ENCODE measurements at regions not wholly inside any gene's neighbourhood (a gene's known extent, or its start where the extent isn't known, plus 50 kb on each side); places are given as distances from the start of the nearest gene placed in this dataset.

GRCh38 chr13:55106509-55106908 lies 2034.2 kb upstream of the PRR20A start:
- TF ChIP-seq CTCF (IDR thresholded peaks at IDR 0.05) (no peak), POLR2A (IDR thresholded peaks at IDR 0.05) (no peak)
